ENCODE measurements at regions not wholly inside any gene's neighbourhood (a gene's known extent, or its start where the extent isn't known, plus 50 kb on each side); places are given as distances from the start of the nearest gene placed in this dataset.
A peak's percentile ranks its signal among the peaks of the same experiment; 100 is the strongest.

- no TSS peak for BruUV-seq (replicated peaks)
- Histone ChIP-seq H3K4me1 (ENCODE audit: control insufficient read depth in 1 of 2, insufficient read depth in 2 of 2, low read length in 2 of 2) (no peaks in the 10 kb centered on the region), H3K9ac (ENCODE audit: low read length) (no peak overlapping the region), H3K4me3 (replicated peaks in 1 of 2; ENCODE audit: low read depth in 1 of 2, low read length in 2 of 2) (no peak overlapping the region), H2AFZ (ENCODE audit: low read depth, low read length, poor library complexity, severe bottlenecking) (no peak overlapping the region), H4K20me1 (ENCODE audit: insufficient read depth) (no peaks in the 10 kb centered on the region), H3K36me3 (ENCODE audit: control insufficient read depth in 1 of 2, insufficient read depth in 2 of 2, low read length in 2 of 2) (no peaks in the 10 kb centered on the region), H3K9me3 (ENCODE audit: control insufficient read depth in 1 of 2, insufficient read depth in 1 of 2, low read depth in 1 of 2, low read length in 2 of 2) (no peaks in the 10 kb centered on the region), H3K9me2 (ENCODE audit: insufficient read depth) (no peaks in the 10 kb centered on the region), H3K27ac (ENCODE audit: low read depth, low read length) (no peak overlapping the region), H3K79me2 (ENCODE audit: insufficient read depth, low read length) (no peaks in the 10 kb centered on the region), H3K27me3 (ENCODE audit: insufficient read depth, low read length) (no peaks in the 10 kb centered on the region), H3K4me2 (ENCODE audit: low read length) (no peak overlapping the region)
- TF ChIP-seq, protein P1, sequence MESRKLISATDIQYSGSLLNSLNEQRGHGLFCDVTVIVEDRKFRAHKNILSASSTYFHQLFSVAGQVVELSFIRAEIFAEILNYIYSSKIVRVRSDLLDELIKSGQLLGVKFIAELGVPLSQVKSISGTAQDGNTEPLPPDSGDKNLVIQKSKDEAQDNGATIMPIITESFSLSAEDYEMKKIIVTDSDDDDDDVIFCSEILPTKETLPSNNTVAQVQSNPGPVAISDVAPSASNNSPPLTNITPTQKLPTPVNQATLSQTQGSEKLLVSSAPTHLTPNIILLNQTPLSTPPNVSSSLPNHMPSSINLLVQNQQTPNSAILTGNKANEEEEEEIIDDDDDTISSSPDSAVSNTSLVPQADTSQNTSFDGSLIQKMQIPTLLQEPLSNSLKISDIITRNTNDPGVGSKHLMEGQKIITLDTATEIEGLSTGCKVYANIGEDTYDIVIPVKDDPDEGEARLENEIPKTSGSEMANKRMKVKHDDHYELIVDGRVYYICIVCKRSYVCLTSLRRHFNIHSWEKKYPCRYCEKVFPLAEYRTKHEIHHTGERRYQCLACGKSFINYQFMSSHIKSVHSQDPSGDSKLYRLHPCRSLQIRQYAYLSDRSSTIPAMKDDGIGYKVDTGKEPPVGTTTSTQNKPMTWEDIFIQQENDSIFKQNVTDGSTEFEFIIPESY (IDR thresholded peaks at IDR 0.05; ENCODE audit: extremely low read depth, insufficient replicate concordance, low read length): no peak
- TF ChIP-seq ZFX (IDR thresholded peaks at IDR 0.05): no peak
- TF ChIP-seq CBX3 (IDR thresholded peaks at IDR 0.05; ENCODE audit: low read depth): no peak
- no peak for TF ChIP-seq ELF1 (IDR thresholded peaks at IDR 0.05; ENCODE audit: borderline replicate concordance, low read depth)
- TF ChIP-seq ZNF274 (IDR thresholded peaks at IDR 0.05; ENCODE audit: low read depth, low read length): no peak
- TF ChIP-seq POLR2A (IDR thresholded peaks at IDR 0.05; ENCODE audit: borderline replicate concordance, extremely low read depth, insufficient read depth, insufficient read length): no peak
- TF ChIP-seq CEBPB (IDR thresholded peaks at IDR 0.05; ENCODE audit: low read depth): no peak
- no peak for TF ChIP-seq TCF7L2 (IDR thresholded peaks at IDR 0.05; ENCODE audit: borderline replicate concordance, extremely low read depth, insufficient read depth, insufficient read length)
- TF ChIP-seq FOSL1 (IDR thresholded peaks at IDR 0.05; ENCODE audit: low read depth): no peak
- ChIA-PET CTCF (no interaction called here), POLR2A (no interaction called here), RAD21 (ENCODE audit: low non-redundant PET in 1 of 2, low total read pairs in 2 of 2, uncharacterized antibody in 2 of 2, unreplicated experiment in 2 of 2) (no interaction called here)
- ATAC-seq: no peak
- no peak for DNase-seq (ENCODE audit: low read depth, low spot score)
- intact Hi-C loops (cut with micrococcal nuclease): no loop called here
Measured at GRCh38 chr2:144893464-144893863, 373.5 kb upstream of the ZEB2 start.

- ChIA-PET POLR2A (no interaction called here), RAD21 (ENCODE audit: low non-redundant PET in 1 of 2, low total read pairs in 2 of 2, uncharacterized antibody in 2 of 2, unreplicated experiment in 2 of 2) (no interaction called here), CTCF (no interaction called here)
- Histone ChIP-seq H2AFZ (ENCODE audit: low read depth, low read length, poor library complexity, severe bottlenecking) (no peak overlapping the region), H3K4me1 (ENCODE audit: control insufficient read depth in 1 of 2, insufficient read depth in 2 of 2, low read length in 2 of 2) (no peaks in the 10 kb centered on the region), H3K4me2 (ENCODE audit: low read length) (no peak overlapping the region), H3K27me3 (ENCODE audit: insufficient read depth, low read length) (no peaks in the 10 kb centered on the region), H3K9me3 (ENCODE audit: control insufficient read depth in 1 of 2, insufficient read depth in 1 of 2, low read depth in 1 of 2, low read length in 2 of 2) (no peaks in the 10 kb centered on the region), H3K27ac (ENCODE audit: low read depth, low read length) (no peak overlapping the region), H4K20me1 (ENCODE audit: insufficient read depth) (no peaks in the 10 kb centered on the region), H3K9me2 (ENCODE audit: insufficient read depth) (no peaks in the 10 kb centered on the region; the same call in 1 of the 2 replicates), H3K36me3 (ENCODE audit: control insufficient read depth in 1 of 2, insufficient read depth in 2 of 2, low read length in 2 of 2) (no peaks in the 10 kb centered on the region), H3K79me2 (ENCODE audit: insufficient read depth, low read length) (no peaks in the 10 kb centered on the region), H3K9ac (ENCODE audit: low read length) (no peak overlapping the region), H3K4me3 (replicated peaks in 1 of 2; ENCODE audit: low read depth in 1 of 2, low read length in 2 of 2) (no peak overlapping the region)
- TF ChIP-seq YY1 (IDR thresholded peaks at IDR 0.05; ENCODE audit: extremely low read depth, insufficient replicate concordance, low read depth, low read length) (no peak), CEBPB (IDR thresholded peaks at IDR 0.05; ENCODE audit: low read depth) (no peak), CTCF (IDR thresholded peaks at IDR 0.05 in 2 of 3, conservative IDR thresholded peaks at IDR 0.05 in 1 of 3; ENCODE audit: borderline replicate concordance in 1 of 3, insufficient read depth in 1 of 3, low read depth in 2 of 3, low read length in 2 of 3) (peak in 2 of 3 experiments; percentile 16 to 32; a peak in 1 of 6 replicates), SP1 (IDR thresholded peaks at IDR 0.05; ENCODE audit: low read depth) (no peak), ATF3 (IDR thresholded peaks at IDR 0.05) (no peak), RAD21 (IDR thresholded peaks at IDR 0.05; ENCODE audit: low read depth) (peak; percentile 39)
- ATAC-seq (peak; percentile 77), DNase-seq (ENCODE audit: low read depth, low spot score) (peak; percentile 37)
- no TSS peak for BruUV-seq (replicated peaks)
- intact Hi-C loops (cut with micrococcal nuclease): no loop called here
Measured at GRCh38 chr2:144890828-144891227, 370.9 kb upstream of the ZEB2 start.
